Mesothelial cell of epicardium (in vitro differentiated cells): ENCODE measurements at regions not wholly inside any gene's neighbourhood (a gene's known extent, or its start where the extent isn't known, plus 50 kb on each side); places are given as distances from the start of the nearest gene placed in this dataset.

Source experiments
- DNase-seq, 2 experiments: peaks; one replicate each; pipeline ENCODE4 v3.0.0; 2021; ENCODE audit warnings: low spot score in 2 of 2; ENCODE audit not compliant: unreplicated experiment in 2 of 2
- H3K27ac Mint-ChIP-seq: 2 replicates; pipeline ENCODE4 v1.8.0; 2021; ENCODE audit warnings: mixed read lengths
- H3K27me3 Mint-ChIP-seq: 2 replicates; pipeline ENCODE4 v1.8.0; 2021; ENCODE audit warnings: low read depth, mixed read lengths
- H3K36me3 Mint-ChIP-seq: 2 replicates; pipeline ENCODE4 v1.8.0; 2021; ENCODE audit warnings: mixed read lengths
- H3K4me1 Mint-ChIP-seq: 2 replicates; pipeline ENCODE4 v1.8.0; 2021; ENCODE audit warnings: mixed read lengths
- H3K4me3 Mint-ChIP-seq: 2 replicates; pipeline ENCODE4 v1.8.0; 2021; ENCODE audit warnings: mild to moderate bottlenecking, moderate library complexity, mixed read lengths
- H3K9me3 Mint-ChIP-seq: 2 replicates; pipeline ENCODE4 v1.8.0; 2021; ENCODE audit warnings: mixed read lengths
- TF ChIP-seq, protein P1 (sequence below): fragments of 200-600 bp; sonication (generic); IDR thresholded peaks from one replicate; pipeline ENCODE4 v1.5.0; 2021; ENCODE audit warnings: antibody characterized with exemption; ENCODE audit not compliant: unreplicated experiment

DNA sequence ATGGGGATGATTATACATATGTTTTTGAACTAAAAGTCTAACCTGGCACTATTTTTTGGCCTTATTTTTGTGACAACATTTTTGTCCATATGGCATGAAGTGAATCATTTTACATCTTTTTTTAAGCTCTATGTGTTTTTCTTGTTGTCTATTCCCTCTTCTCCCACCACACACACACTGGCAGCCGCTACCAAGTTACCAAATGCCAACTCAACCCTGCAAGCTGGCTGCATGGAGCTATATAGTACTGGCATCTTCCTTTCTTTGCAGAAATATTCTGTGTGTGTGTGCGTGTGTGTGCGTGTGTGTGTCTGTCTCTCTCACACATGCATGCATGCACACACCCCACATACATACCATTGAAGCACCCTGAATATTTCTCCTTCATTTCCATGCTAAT, 278.9 kb upstream of the SOX5 start:
- no peak overlapping the region for H3K27ac Mint-ChIP-seq
- H3K4me1 Mint-ChIP-seq: peaks cover 11% of the 10 kb centered on the region
- H3K27me3 Mint-ChIP-seq: no peaks in the 10 kb centered on the region
- H3K36me3 Mint-ChIP-seq: no peaks in the 10 kb centered on the region
- no peak overlapping the region for H3K4me3 Mint-ChIP-seq
- TF ChIP-seq, protein P1, sequence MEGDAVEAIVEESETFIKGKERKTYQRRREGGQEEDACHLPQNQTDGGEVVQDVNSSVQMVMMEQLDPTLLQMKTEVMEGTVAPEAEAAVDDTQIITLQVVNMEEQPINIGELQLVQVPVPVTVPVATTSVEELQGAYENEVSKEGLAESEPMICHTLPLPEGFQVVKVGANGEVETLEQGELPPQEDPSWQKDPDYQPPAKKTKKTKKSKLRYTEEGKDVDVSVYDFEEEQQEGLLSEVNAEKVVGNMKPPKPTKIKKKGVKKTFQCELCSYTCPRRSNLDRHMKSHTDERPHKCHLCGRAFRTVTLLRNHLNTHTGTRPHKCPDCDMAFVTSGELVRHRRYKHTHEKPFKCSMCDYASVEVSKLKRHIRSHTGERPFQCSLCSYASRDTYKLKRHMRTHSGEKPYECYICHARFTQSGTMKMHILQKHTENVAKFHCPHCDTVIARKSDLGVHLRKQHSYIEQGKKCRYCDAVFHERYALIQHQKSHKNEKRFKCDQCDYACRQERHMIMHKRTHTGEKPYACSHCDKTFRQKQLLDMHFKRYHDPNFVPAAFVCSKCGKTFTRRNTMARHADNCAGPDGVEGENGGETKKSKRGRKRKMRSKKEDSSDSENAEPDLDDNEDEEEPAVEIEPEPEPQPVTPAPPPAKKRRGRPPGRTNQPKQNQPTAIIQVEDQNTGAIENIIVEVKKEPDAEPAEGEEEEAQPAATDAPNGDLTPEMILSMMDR: no peak
- H3K9me3 Mint-ChIP-seq: no peaks in the 10 kb centered on the region
- no peak for DNase-seq

DNA sequence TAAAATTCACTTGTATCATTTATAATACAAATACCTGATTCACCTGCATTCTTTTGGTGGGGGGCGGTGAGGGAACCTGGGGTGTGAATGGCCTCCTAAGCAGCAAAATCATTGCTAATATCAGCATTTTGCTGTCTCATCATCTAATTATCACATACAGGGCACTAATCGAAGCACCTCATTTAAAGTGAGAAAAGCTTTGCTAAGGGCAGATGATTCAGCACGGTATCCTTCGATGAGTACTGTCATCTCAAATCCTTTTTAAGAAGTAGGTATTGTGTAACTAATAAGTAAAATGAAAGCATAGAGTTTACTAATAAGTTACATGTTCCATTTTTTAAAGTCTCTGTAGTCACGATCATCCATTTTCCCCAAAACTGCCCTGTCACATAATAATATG, 278.1 kb upstream of the SOX5 start:
- no peak overlapping the region for H3K27ac Mint-ChIP-seq
- no peak overlapping the region for H3K4me3 Mint-ChIP-seq
- no peaks in the 10 kb centered on the region for H3K9me3 Mint-ChIP-seq
- TF ChIP-seq, protein P1: no peak
- no peak for DNase-seq
- no peaks in the 10 kb centered on the region for H3K36me3 Mint-ChIP-seq
- H3K27me3 Mint-ChIP-seq: no peaks in the 10 kb centered on the region
- H3K4me1 Mint-ChIP-seq: peaks cover 11% of the 10 kb centered on the region

DNA sequence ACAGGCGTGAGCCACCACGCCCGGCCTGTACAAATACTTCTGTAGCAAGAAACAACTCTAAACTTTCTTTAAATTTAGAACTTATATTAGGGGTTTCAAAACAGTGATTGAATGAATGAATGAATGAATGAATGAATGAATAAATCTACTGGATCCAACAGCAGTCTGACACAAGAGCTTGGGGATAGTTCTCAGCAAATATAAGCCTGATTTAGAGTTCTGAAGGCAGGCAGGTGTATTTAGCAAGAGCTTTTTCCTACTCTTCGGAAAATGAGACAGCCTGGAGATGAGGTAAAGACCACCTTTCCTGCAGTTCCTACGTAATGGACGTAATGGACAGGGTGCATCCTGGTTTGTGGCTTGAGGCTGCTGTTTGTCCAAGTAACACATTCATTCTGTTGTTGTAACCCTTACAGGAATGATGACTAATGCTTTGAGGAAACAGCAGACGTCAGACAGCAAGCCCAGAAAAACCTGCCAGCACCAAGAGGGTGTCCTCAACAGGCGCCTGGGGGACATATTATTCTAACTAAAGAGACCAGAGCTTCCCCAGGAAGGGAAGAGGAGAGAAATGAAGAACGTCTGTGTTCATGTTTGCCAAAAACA, 277.4 kb upstream of the SOX5 start:
- DNase-seq: no peak
- no peaks in the 10 kb centered on the region for H3K9me3 Mint-ChIP-seq
- TF ChIP-seq, protein P1: no peak
- H3K27me3 Mint-ChIP-seq: no peaks in the 10 kb centered on the region
- no peak overlapping the region for H3K27ac Mint-ChIP-seq
- peaks cover 11% of the 10 kb centered on the region for H3K4me1 Mint-ChIP-seq
- no peaks in the 10 kb centered on the region for H3K36me3 Mint-ChIP-seq
- H3K4me3 Mint-ChIP-seq: no peak overlapping the region

DNA sequence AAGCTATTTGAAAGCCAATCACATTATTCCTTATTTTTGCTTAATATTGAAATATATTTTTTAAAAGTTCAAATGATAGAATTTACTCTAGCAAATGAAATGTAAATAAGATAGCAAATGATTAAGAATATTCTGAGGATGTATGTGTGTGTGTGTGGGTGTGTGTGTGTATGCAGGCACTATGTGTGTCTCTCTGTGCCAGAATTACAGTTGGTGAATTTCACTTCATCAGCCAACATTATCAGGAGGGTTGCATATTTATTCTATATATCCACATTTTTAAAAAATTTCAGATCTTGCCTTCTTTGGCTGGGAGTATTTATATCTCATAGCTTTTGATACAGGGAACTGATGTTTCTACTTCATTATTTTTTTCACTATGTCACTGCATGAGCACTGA, 274.9 kb upstream of the SOX5 start:
- DNase-seq: no peak
- no peak overlapping the region for H3K4me3 Mint-ChIP-seq
- no peaks in the 10 kb centered on the region for H3K4me1 Mint-ChIP-seq
- H3K9me3 Mint-ChIP-seq: no peaks in the 10 kb centered on the region
- H3K27me3 Mint-ChIP-seq: no peaks in the 10 kb centered on the region
- no peaks in the 10 kb centered on the region for H3K36me3 Mint-ChIP-seq
- H3K27ac Mint-ChIP-seq: no peak overlapping the region
- TF ChIP-seq, protein P1: no peak

DNA sequence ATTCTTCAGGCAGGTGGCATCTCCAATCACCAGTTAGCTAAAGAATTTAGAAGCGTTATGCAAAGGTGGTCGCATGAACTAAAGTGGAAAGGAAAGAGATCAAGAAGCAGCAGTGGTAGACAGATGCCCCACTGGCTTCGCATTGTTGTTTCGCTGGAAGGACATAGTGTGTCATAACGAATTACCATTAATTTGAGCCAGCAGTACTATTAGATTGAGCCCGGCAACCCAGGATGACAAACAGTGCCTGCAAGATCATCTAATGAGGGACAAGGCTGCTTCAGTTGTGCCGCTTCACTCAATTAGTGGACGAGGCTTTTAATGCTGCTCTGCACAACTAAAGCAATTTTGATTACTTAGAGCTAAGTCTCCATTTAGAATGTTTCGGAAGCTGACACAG, 274.5 kb upstream of the SOX5 start:
- Mint-ChIP-seq H3K36me3 (no peaks in the 10 kb centered on the region), H3K4me3 (no peak overlapping the region), H3K4me1 (no peaks in the 10 kb centered on the region), H3K9me3 (no peaks in the 10 kb centered on the region), H3K27me3 (no peaks in the 10 kb centered on the region), H3K27ac (no peak overlapping the region)
- no peak for DNase-seq
- TF ChIP-seq, protein P1: no peak

DNA sequence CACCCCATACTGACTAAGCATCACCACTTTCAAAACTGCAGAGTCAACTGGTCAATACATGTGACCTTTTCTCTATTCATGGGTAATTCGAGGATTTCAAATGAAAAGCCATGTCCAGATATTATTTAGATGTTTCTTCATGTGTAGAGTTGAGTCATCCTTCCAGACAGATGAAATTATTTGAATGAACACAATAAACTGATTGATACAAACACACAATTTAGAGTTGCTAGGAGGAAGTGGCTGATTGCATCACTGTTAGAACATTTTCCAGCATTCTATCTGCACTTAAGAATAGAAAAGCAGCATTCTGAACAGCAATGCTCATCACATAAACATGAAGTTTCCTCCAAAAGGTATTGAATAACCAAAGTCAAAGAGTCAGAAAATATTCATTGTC, 273.5 kb upstream of the SOX5 start:
- no peaks in the 10 kb centered on the region for H3K4me1 Mint-ChIP-seq
- no peaks in the 10 kb centered on the region for H3K36me3 Mint-ChIP-seq
- H3K27me3 Mint-ChIP-seq: no peaks in the 10 kb centered on the region
- no peak overlapping the region for H3K27ac Mint-ChIP-seq
- H3K9me3 Mint-ChIP-seq: peaks cover 3% of the 10 kb centered on the region
- TF ChIP-seq, protein P1: no peak
- no peak for DNase-seq
- no peak overlapping the region for H3K4me3 Mint-ChIP-seq
